ENCODE measurements at regions not wholly inside any gene's neighbourhood (a gene's known extent, or its start where the extent isn't known, plus 50 kb on each side); places are given as distances from the start of the nearest gene placed in this dataset.

- TF ChIP-seq POLR2A (IDR thresholded peaks at IDR 0.05; ENCODE audit: low read length) (no peak), GATA1 (IDR thresholded peaks at IDR 0.05; ENCODE audit: low read depth, low read length) (no peak)
Observed at GRCh38 chr1:218803351-218803997, 370.2 kb upstream of the LYPLAL1 start.
